CD14-positive monocyte (primary cell): ENCODE measurements at regions not wholly inside any gene's neighbourhood (a gene's known extent, or its start where the extent isn't known, plus 50 kb on each side); places are given as distances from the start of the nearest gene placed in this dataset.

Source experiments
- DNase-seq, 3 donors: peaks; one replicate each; pipeline ENCODE4 v3.0.0-alpha.2; 2011 to 2022
- H2AFZ ChIP-seq: 2 replicates; pipeline ENCODE4 v1.6.0; 2012; ENCODE audit warnings: mild to moderate bottlenecking, low read depth, low read length, inconsistent platforms; ENCODE audit not compliant: insufficient read depth, poor library complexity, severe bottlenecking
- H3K27ac ChIP-seq, 2 donors: 1 replicate in 1 of 2; 2 replicates in 1 of 2; pipeline ENCODE4 v1.5.1; 2012 to 2013; ENCODE audit warnings: low read length in 2 of 2, control low read depth in 1 of 2, inconsistent platforms in 1 of 2, low read depth in 1 of 2, mild to moderate bottlenecking in 1 of 2
- H3K27me3 ChIP-seq, 2 donors: one replicate each; pipeline versions ENCODE4 v1.6.0 to v1.6.1; 2011 to 2013; ENCODE audit warnings: low read length in 2 of 2; ENCODE audit not compliant: control insufficient read depth in 2 of 2, insufficient read depth in 2 of 2
- H3K36me3 ChIP-seq, 2 donors: replicated peaks in 1 of 2; 1 replicate in 1 of 2; 2 replicates in 1 of 2; pipeline versions ENCODE4 v1.5.1 to v1.6.1; 2012 to 2013; ENCODE audit warnings: low read length in 2 of 2, control low read depth in 1 of 2, inconsistent platforms in 1 of 2, mild to moderate bottlenecking in 1 of 2; ENCODE audit not compliant: insufficient read depth in 2 of 2, control insufficient read depth in 1 of 2
- H3K4me1 ChIP-seq, 2 donors: 1 replicate in 1 of 2; 2 replicates in 1 of 2; pipeline versions ENCODE4 v1.5.1 to v1.6.1; 2012 to 2013; ENCODE audit warnings: low read length in 2 of 2, control low read depth in 1 of 2, inconsistent platforms in 1 of 2, mild to moderate bottlenecking in 1 of 2, moderate library complexity in 1 of 2; ENCODE audit not compliant: insufficient read depth in 2 of 2, control insufficient read depth in 1 of 2
- H3K4me2 ChIP-seq: replicated peaks from 2 replicates; pipeline ENCODE3; 2012; ENCODE audit warnings: low read length, moderate library complexity, mild to moderate bottlenecking; ENCODE audit not compliant: poor library complexity, severe bottlenecking; ENCODE audit errors: extremely low read depth
- H3K4me3 ChIP-seq, 3 experiments: fragments of 200-600 bp in 1 of 3; sonication (generic) in 1 of 3; replicated peaks in 1 of 3; 1 replicate in 2 of 3; 2 replicates in 1 of 3; pipeline ENCODE4 v1.5.1; 2011 to 2013; ENCODE audit warnings: low read length in 3 of 3, mild to moderate bottlenecking in 3 of 3, control low read depth in 2 of 3, low read depth in 2 of 3, inconsistent platforms in 1 of 3, moderate library complexity in 1 of 3
- H3K79me2 ChIP-seq: 2 replicates; pipeline ENCODE4 v1.6.0; 2012; ENCODE audit warnings: mild to moderate bottlenecking, control low read depth, inconsistent platforms, low read length, moderate library complexity; ENCODE audit not compliant: insufficient read depth
- H3K9ac ChIP-seq: 2 replicates; pipeline ENCODE4 v1.6.0; 2017; ENCODE audit warnings: low read length, mild to moderate bottlenecking; ENCODE audit not compliant: insufficient read depth, poor library complexity, severe bottlenecking
- H3K9me3 ChIP-seq, 2 donors: replicated peaks in 1 of 2; 1 replicate in 1 of 2; 2 replicates in 1 of 2; pipeline versions ENCODE4 v1.5.1 to v1.6.1; 2012 to 2013; ENCODE audit warnings: low read length in 2 of 2, control low read depth in 1 of 2; ENCODE audit not compliant: control insufficient read depth in 1 of 2, insufficient read depth in 1 of 2
- H4K20me1 ChIP-seq: 2 replicates; pipeline ENCODE4 v1.6.0; 2012; ENCODE audit warnings: mild to moderate bottlenecking, low read length, control low read depth, moderate library complexity; ENCODE audit not compliant: insufficient read depth
- H3K27ac Mint-ChIP-seq, 7 donors: one replicate each; pipeline ENCODE4 v1.8.0; 2020; ENCODE audit warnings: mild to moderate bottlenecking in 7 of 7, mixed read lengths in 7 of 7, moderate library complexity in 6 of 7, inconsistent platforms in 2 of 7
- H3K27me3 Mint-ChIP-seq, 3 donors: one replicate each; pipeline ENCODE4 v1.8.0; 2021 to 2022; ENCODE audit warnings: low read depth in 3 of 3, mild to moderate bottlenecking in 3 of 3, mixed read lengths in 3 of 3, moderate library complexity in 3 of 3, inconsistent platforms in 1 of 3
- H3K36me3 Mint-ChIP-seq, 2 donors: one replicate each; pipeline ENCODE4 v1.8.0; 2020; ENCODE audit warnings: mixed read lengths in 2 of 2, inconsistent platforms in 1 of 2, mild to moderate bottlenecking in 1 of 2
- H3K4me1 Mint-ChIP-seq: one replicate; pipeline ENCODE4 v1.8.0; 2020; ENCODE audit warnings: mild to moderate bottlenecking, mixed read lengths
- H3K4me3 Mint-ChIP-seq, 2 donors: one replicate each; pipeline ENCODE4 v1.8.0; 2020; ENCODE audit warnings: mild to moderate bottlenecking in 2 of 2, mixed read lengths in 2 of 2, moderate library complexity in 1 of 2
- H3K9me3 Mint-ChIP-seq, 7 donors: one replicate each; pipeline ENCODE4 v1.8.0; 2020 to 2022; ENCODE audit warnings: mixed read lengths in 7 of 7, mild to moderate bottlenecking in 6 of 7, moderate library complexity in 6 of 7, inconsistent platforms in 2 of 7
- CTCF ChIP-seq: fragments of 200-600 bp; IDR thresholded peaks from one replicate; pipeline ENCODE4 v1.8.0; 2022; ENCODE audit warnings: antibody characterized with exemption, mild to moderate bottlenecking
- WGBS: methylation state at CpG from one replicate; pipeline ENCODE4 v1.1.5; 2013; ENCODE audit warnings: missing lambda C conversion rate; ENCODE audit not compliant: insufficient coverage; 5-methylcytosine and 5-hydroxymethylcytosine counted together
- intact Hi-C, 2 donors: fragments of 100-400 bp; cut with micrococcal nuclease; formaldehyde crosslinking; loops; one replicate each; pipeline versions ENCODE4 v1.15.0 to v1.15.1; 2023

- no peak for DNase-seq
- Histone ChIP-seq H3K27me3 (no peaks in the 10 kb centered on the region), H3K9ac (no peak overlapping the region), H3K4me1 (no peaks in the 10 kb centered on the region), H3K4me2 (no peak overlapping the region), H3K36me3 (no peaks in the 10 kb centered on the region), H3K79me2 (no peaks in the 10 kb centered on the region), H3K4me3 (no peak overlapping the region), H2AFZ (no peak overlapping the region), H4K20me1 (no peaks in the 10 kb centered on the region), H3K9me3 (peaks cover under 1 to 3% of the 10 kb centered on the region in 2 donors), H3K27ac (no peak overlapping the region)
- Mint-ChIP-seq H3K4me3 (no peak overlapping the region), H3K36me3 (no peaks in the 10 kb centered on the region), H3K27ac (no peak overlapping the region), H3K9me3 (peaks cover 0 to 12% (median 6%) of the 10 kb centered on the region in 7 donors), H3K27me3 (no peaks in the 10 kb centered on the region), H3K4me1 (no peaks in the 10 kb centered on the region)
- 71% methylated on average over 1 of the region's 4 CpGs for WGBS
- no peak for TF ChIP-seq CTCF
- intact Hi-C loops, result no loop called here
Observed at GRCh38 chr14:98622208-98623051, 649.6 kb downstream of the BCL11B start.

GRCh38 chr14:98623788-98624415 is 648.1 kb downstream of the BCL11B start:
- H3K27ac ChIP-seq, result no peak overlapping the region
- Mint-ChIP-seq H3K27me3 (no peaks in the 10 kb centered on the region), H3K9me3 (peaks cover 1 to 13% (median 6%) of the 10 kb centered on the region in 7 donors), H3K4me1 (no peaks in the 10 kb centered on the region), H3K4me3 (no peak overlapping the region), H3K27ac (no peak overlapping the region), H3K36me3 (no peaks in the 10 kb centered on the region)
- WGBS, result 97% methylated on average over 9 of the region's 14 CpGs
- intact Hi-C loops, result no loop called here
- H3K4me1 ChIP-seq, result no peaks in the 10 kb centered on the region
- no peaks in the 10 kb centered on the region for H4K20me1 ChIP-seq
- H3K79me2 ChIP-seq, result no peaks in the 10 kb centered on the region
- H3K36me3 ChIP-seq, result no peaks in the 10 kb centered on the region
- no peak overlapping the region for H3K9ac ChIP-seq
- H3K9me3 ChIP-seq, result peaks cover 5 to 9% of the 10 kb centered on the region in 2 donors
- DNase-seq, result no peak
- no peak overlapping the region for H3K4me2 ChIP-seq
- TF ChIP-seq CTCF, result no peak
- no peak overlapping the region for H2AFZ ChIP-seq
- no peaks in the 10 kb centered on the region for H3K27me3 ChIP-seq
- H3K4me3 ChIP-seq, result no peak overlapping the region
